IMR-90 (cell line): ENCODE measurements at regions not wholly inside any gene's neighbourhood (a gene's known extent, or its start where the extent isn't known, plus 50 kb on each side); places are given as distances from the start of the nearest gene placed in this dataset.

Source experiments
- ATAC-seq: fragments of 200-7000 bp; cut with Tn5 transposase; 2 replicates; pipeline ENCODE4 v1.9.1; 2020; ENCODE audit warnings: low read depth, mild to moderate bottlenecking, moderate library complexity
- BruUV-seq: library from RNA; stranded (reverse); fragments of 400-500 nt; replicated peaks from 2 replicates; lab custom pipeline; 2021; lab: Mats Ljungman, UMichigan
- CTCF ChIA-PET: fragments of 300-600 bp; formaldehyde crosslinking; extraction: SDS; loops from one replicate; lab custom pipeline; 2021; ENCODE audit warnings: antibody characterized with exemption; lab: Yijun Ruan, JAX
- POLR2A ChIA-PET: fragments of 300-600 bp; sonication (Branson Sonifier 250); formaldehyde crosslinking; loops from one replicate; lab custom pipeline; 2022; ENCODE audit warnings: antibody characterized with exemption; ENCODE audit not compliant: unreplicated experiment; lab: Charles Lee
- DNase-seq: peaks from one replicate; pipeline ENCODE4 v3.0.0; 2013
- H2AFZ ChIP-seq: replicated peaks from 2 replicates; pipeline ENCODE3; 2013; ENCODE audit warnings: low read length, mild to moderate bottlenecking; ENCODE audit not compliant: poor library complexity
- H2AK5ac ChIP-seq: 2 replicates; pipeline ENCODE4 v1.6.1; 2013; ENCODE audit warnings: low read depth, low read length, inconsistent platforms
- H2AK9ac ChIP-seq: replicated peaks from 2 replicates; pipeline ENCODE3; 2013; ENCODE audit warnings: mild to moderate bottlenecking, low read depth, low read length, moderate library complexity; ENCODE audit not compliant: poor library complexity
- H2BK120ac ChIP-seq: 2 replicates; pipeline ENCODE4 v1.6.1; 2013; ENCODE audit warnings: low read depth, low read length, inconsistent platforms
- H2BK15ac ChIP-seq: 3 replicates; pipeline ENCODE4 v1.6.1; 2013; ENCODE audit warnings: low read depth, low read length, inconsistent platforms
- H2BK20ac ChIP-seq: 2 replicates; pipeline ENCODE4 v1.6.1; 2013; ENCODE audit warnings: low read depth, mild to moderate bottlenecking, inconsistent platforms, low read length, moderate library complexity
- H2BK5ac ChIP-seq: 2 replicates; pipeline ENCODE4 v1.6.1; 2013; ENCODE audit warnings: mild to moderate bottlenecking, low read depth, low read length, inconsistent platforms; ENCODE audit not compliant: poor library complexity, severe bottlenecking
- H3K14ac ChIP-seq: replicated peaks from 2 replicates; pipeline ENCODE4 v1.6.1; 2013; ENCODE audit warnings: low read depth, low read length, inconsistent platforms
- H3K18ac ChIP-seq: 2 replicates; pipeline ENCODE4 v1.6.1; 2013; ENCODE audit warnings: low read depth, low read length, control low read depth
- H3K23ac ChIP-seq: 2 replicates; pipeline ENCODE4 v1.6.1; 2013; ENCODE audit warnings: low read depth, low read length, inconsistent platforms
- H3K27ac ChIP-seq: 2 replicates; pipeline ENCODE4 v1.5.1; 2013; ENCODE audit warnings: mild to moderate bottlenecking, control low read depth, low read length; ENCODE audit not compliant: insufficient read depth
- H3K27me3 ChIP-seq: 2 replicates; pipeline ENCODE4 v1.6.1; 2013; ENCODE audit warnings: low read length; ENCODE audit not compliant: control insufficient read depth, insufficient read depth
- H3K36me3 ChIP-seq: 2 replicates; pipeline ENCODE4 v1.6.1; 2013; ENCODE audit warnings: low read length, mixed read lengths; ENCODE audit not compliant: control insufficient read depth, insufficient read depth
- H3K4ac ChIP-seq: 2 replicates; pipeline ENCODE4 v1.6.1; 2013; ENCODE audit warnings: low read depth, low read length, inconsistent platforms
- H3K4me1 ChIP-seq: 2 replicates; pipeline ENCODE4 v1.6.1; 2013; ENCODE audit warnings: low read length, mixed read lengths; ENCODE audit not compliant: control insufficient read depth, insufficient read depth
- H3K4me2 ChIP-seq: 2 replicates; pipeline ENCODE4 v1.6.1; 2013; ENCODE audit warnings: low read depth, mild to moderate bottlenecking, control low read depth, low read length, moderate library complexity
- H3K4me3 ChIP-seq: 2 replicates; pipeline ENCODE4 v1.5.1; 2013; ENCODE audit warnings: low read depth, mild to moderate bottlenecking, control low read depth, low read length, moderate library complexity; ENCODE audit not compliant: insufficient read depth
- H3K56ac ChIP-seq: 2 replicates; pipeline ENCODE4 v1.6.1; 2013; ENCODE audit warnings: low read length, inconsistent platforms; ENCODE audit not compliant: insufficient read depth; ENCODE audit errors: extremely low read depth
- H3K79me1 ChIP-seq, 2 experiments: 2 replicates each; pipeline ENCODE4 v1.6.1; 2013; ENCODE audit warnings: low read length in 2 of 2, inconsistent platforms in 1 of 2, low read depth in 1 of 2
- H3K9ac ChIP-seq: 2 replicates; pipeline ENCODE4 v1.6.1; 2013; ENCODE audit warnings: low read depth, low read length, control low read depth
- H3K9me1 ChIP-seq: 2 replicates; pipeline ENCODE4 v1.6.1; 2013; ENCODE audit warnings: low read length, inconsistent platforms; ENCODE audit not compliant: insufficient read depth
- H3K9me3 ChIP-seq: 2 replicates; pipeline ENCODE4 v1.6.1; 2013; ENCODE audit warnings: low read length; ENCODE audit not compliant: control insufficient read depth, insufficient read depth
- H4K20me1 ChIP-seq: 2 replicates; pipeline ENCODE4 v1.6.1; 2013; ENCODE audit warnings: low read length, inconsistent platforms; ENCODE audit not compliant: insufficient read depth
- H4K5ac ChIP-seq: 2 replicates; pipeline ENCODE4 v1.6.1; 2013; ENCODE audit warnings: mild to moderate bottlenecking, low read depth, low read length, control low read depth
- H4K8ac ChIP-seq, 2 experiments: 2 replicates each; pipeline ENCODE4 v1.6.1; 2013; ENCODE audit warnings: low read depth in 2 of 2, low read length in 2 of 2, control low read depth in 1 of 2, inconsistent platforms in 1 of 2
- H4K91ac ChIP-seq: 2 replicates; pipeline ENCODE4 v1.6.1; 2013; ENCODE audit warnings: low read depth, low read length, inconsistent platforms; ENCODE audit not compliant: insufficient read depth
- BHLHE40 ChIP-seq: fragments of 150-350 bp; IDR thresholded peaks from 2 replicates; pipeline ENCODE4 v1.6.1; 2016; ENCODE audit warnings: mild to moderate bottlenecking, low read depth, low read length
- CEBPB ChIP-seq: IDR thresholded peaks from 2 replicates; pipeline ENCODE4 v1.6.1; 2012; ENCODE audit warnings: low read depth, low read length, improper control_type of control experiment
- CHD1 ChIP-seq: IDR thresholded peaks from 2 replicates; pipeline ENCODE4 v1.6.1; 2012; ENCODE audit warnings: low read depth, low read length, improper control_type of control experiment
- CTCF ChIP-seq: conservative IDR thresholded peaks from 2 replicates; pipeline ENCODE4 v1.5.1; 2012; ENCODE audit warnings: mild to moderate bottlenecking, low read depth, low read length, improper control_type of control experiment
- FOS ChIP-seq: fragments of 150-350 bp; IDR thresholded peaks from 2 replicates; pipeline ENCODE4 v1.6.1; 2016; ENCODE audit warnings: low read depth, low read length
- MAFK ChIP-seq: IDR thresholded peaks from 2 replicates; pipeline ENCODE4 v1.6.1; 2012; ENCODE audit warnings: low read depth, low read length, improper control_type of control experiment
- MAZ ChIP-seq: IDR thresholded peaks from 2 replicates; pipeline ENCODE4 v1.6.1; 2012; ENCODE audit warnings: low read depth, mild to moderate bottlenecking, low read length, improper control_type of control experiment, moderate library complexity, borderline replicate concordance
- MXI1 ChIP-seq: IDR thresholded peaks from 2 replicates; pipeline ENCODE4 v1.6.1; 2012; ENCODE audit warnings: low read depth, mild to moderate bottlenecking, low read length, moderate library complexity, borderline replicate concordance
- POLR2A ChIP-seq: IDR thresholded peaks from 2 replicates; pipeline ENCODE4 v1.6.1; 2012; ENCODE audit warnings: mild to moderate bottlenecking, low read depth, low read length
- RCOR1 ChIP-seq: IDR thresholded peaks from 2 replicates; pipeline ENCODE4 v1.6.1; 2012; ENCODE audit warnings: mild to moderate bottlenecking, low read length, improper control_type of control experiment; ENCODE audit not compliant: insufficient replicate concordance
- RFX5 ChIP-seq: IDR thresholded peaks from 2 replicates; pipeline ENCODE4 v1.8.0; 2012; ENCODE audit warnings: low read depth, mild to moderate bottlenecking, low read length, moderate library complexity
- USF2 ChIP-seq: fragments of 150-350 bp; IDR thresholded peaks from 2 replicates; pipeline ENCODE4 v1.6.1; 2017; ENCODE audit warnings: mild to moderate bottlenecking, antibody characterized with exemption, low read length, low read depth
- WGBS, 2 experiments: methylation state at CpG; one replicate each; pipeline versions ENCODE4 v1.1.5 to v1.1.7; 2013; ENCODE audit warnings: missing lambda C conversion rate in 2 of 2; ENCODE audit not compliant: insufficient read length in 1 of 2; ENCODE audit errors: extremely low coverage in 2 of 2; 5-methylcytosine and 5-hydroxymethylcytosine counted together
- dilution Hi-C: fragments of 300-500 bp; cut with HindIII; formaldehyde crosslinking; loops from one replicate; pipeline ENCODE4 v1.14.3; 2018; ENCODE audit warnings: low sequenced_read_pairs; ENCODE audit not compliant: unreplicated experiment
- in situ Hi-C: fragments of 300-500 bp; cut with MboI; formaldehyde crosslinking; loops from 3 replicates; pipeline ENCODE4 v1.14.3; 2019; ENCODE audit warnings: low sequenced_read_pairs, inconsistent platforms, mixed read lengths
- intact Hi-C: fragments of 100-400 bp; cut with micrococcal nuclease; formaldehyde crosslinking; loops from 2 replicates; pipeline ENCODE4 v1.10.0; 2022

GRCh38 chr6:90669420-90669819 lies 82.5 kb upstream of the MAP3K7 start:
- DNase-seq: no peak
- in situ Hi-C loops (no loop called here), intact Hi-C loops (no loop called here), dilution Hi-C loops (no loop called here)
- Histone ChIP-seq H2BK15ac (no peak overlapping the region), H3K9me1 (no peaks in the 10 kb centered on the region), H3K36me3 (no peaks in the 10 kb centered on the region), H2AFZ (no peak overlapping the region), H3K27ac (no peak overlapping the region), H2AK5ac (no peak overlapping the region), H3K4me3 (no peak overlapping the region), H3K9ac (no peak overlapping the region), H3K4me2 (no peak overlapping the region), H4K20me1 (no peaks in the 10 kb centered on the region), H2BK20ac (no peak overlapping the region), H3K14ac (no peak overlapping the region), H2BK5ac (no peak overlapping the region), H4K8ac (no peak overlapping the region), H3K4ac (no peak overlapping the region), H3K9me3 (no peaks in the 10 kb centered on the region), H3K4me1 (no peaks in the 10 kb centered on the region), H4K5ac (no peak overlapping the region), H3K27me3 (no peaks in the 10 kb centered on the region), H3K79me1 (no peaks in the 10 kb centered on the region), H3K23ac (no peak overlapping the region), H3K56ac (no peak overlapping the region), H2AK9ac (no peak overlapping the region), H3K18ac (no peak overlapping the region), H2BK120ac (no peak overlapping the region), H4K91ac (no peak overlapping the region)
- POLR2A ChIA-PET: no interaction called here
- CTCF ChIA-PET: no interaction called here
- WGBS, 2 experiments: no CpG with 5 or more reads among the region's 2 CpGs
- no peak for TF ChIP-seq USF2
- TF ChIP-seq CTCF: no peak
- no peak for TF ChIP-seq RFX5
- no peak for TF ChIP-seq BHLHE40
- no peak for TF ChIP-seq MAZ
- TF ChIP-seq MAFK: no peak
- TF ChIP-seq RCOR1: no peak
- no peak for TF ChIP-seq FOS
- TF ChIP-seq CHD1: no peak
- no peak for TF ChIP-seq POLR2A
- TF ChIP-seq MXI1: no peak
- TF ChIP-seq CEBPB: no peak
- no peak for ATAC-seq
- BruUV-seq: no TSS peak
